HEK293T (cell line): ENCODE measurements at regions not wholly inside any gene's neighbourhood (a gene's known extent, or its start where the extent isn't known, plus 50 kb on each side); places are given as distances from the start of the nearest gene placed in this dataset.

Experiments used
- CTCF ChIA-PET: fragments of 350-600 bp; formaldehyde crosslinking; extraction: SDS; loops from one replicate; lab custom pipeline; 2021; ENCODE audit warnings: antibody characterized with exemption, inconsistent platforms; lab: Yijun Ruan, JAX
- POLR2A ChIA-PET: fragments of 350-600 bp; formaldehyde crosslinking; extraction: SDS; loops from one replicate; lab custom pipeline; 2020; ENCODE audit warnings: antibody characterized with exemption, inconsistent platforms; lab: Yijun Ruan, JAX
- DNase-seq: peaks from one replicate; pipeline ENCODE4 v3.0.0; 2012; ENCODE audit warnings: mixed read lengths; ENCODE audit errors: extremely low spot score
- ARNT ChIP-seq: fragments of 450-650 bp; IDR thresholded peaks from 2 replicates; pipeline ENCODE4 v1.6.1; 2017; ENCODE audit warnings: mild to moderate bottlenecking
- BHLHE40 ChIP-seq: fragments of 450-650 bp; IDR thresholded peaks from 2 replicates; pipeline ENCODE4 v1.6.1; 2016; ENCODE audit warnings: mild to moderate bottlenecking, moderate library complexity, borderline replicate concordance
- CTBP1 ChIP-seq: fragments of 450-650 bp; IDR thresholded peaks from 2 replicates; pipeline ENCODE4 v1.6.1; 2016; ENCODE audit warnings: borderline replicate concordance
- ELF4 ChIP-seq: fragments of 450-650 bp; IDR thresholded peaks from 2 replicates; pipeline ENCODE4 v1.6.1; 2017; ENCODE audit warnings: antibody characterized with exemption
- FOXA1 ChIP-seq: fragments of 450-650 bp; IDR thresholded peaks from 2 replicates; pipeline ENCODE4 v1.6.1; 2016; ENCODE audit warnings: mild to moderate bottlenecking
- FOXK2 ChIP-seq: fragments of 450-650 bp; IDR thresholded peaks from 2 replicates; pipeline ENCODE4 v1.6.1; 2016; ENCODE audit warnings: mild to moderate bottlenecking
- FOXM1 ChIP-seq: fragments of 450-650 bp; IDR thresholded peaks from 2 replicates; pipeline ENCODE4 v1.6.1; 2017; ENCODE audit warnings: mild to moderate bottlenecking, borderline replicate concordance
- HDGF ChIP-seq: fragments of 450-650 bp; IDR thresholded peaks from 2 replicates; pipeline ENCODE4 v1.6.1; 2017; ENCODE audit warnings: antibody characterized with exemption, borderline replicate concordance
- L3MBTL2 ChIP-seq: fragments of 450-650 bp; conservative IDR thresholded peaks from 2 replicates; pipeline ENCODE4 v1.6.1; 2016; ENCODE audit warnings: mild to moderate bottlenecking
- LEF1 ChIP-seq: fragments of 450-650 bp; IDR thresholded peaks from 2 replicates; pipeline ENCODE4 v1.6.1; 2017; ENCODE audit warnings: mild to moderate bottlenecking, borderline replicate concordance
- NFRKB ChIP-seq: fragments of 450-650 bp; IDR thresholded peaks from 2 replicates; pipeline ENCODE4 v1.6.1; 2016; ENCODE audit warnings: mild to moderate bottlenecking, moderate library complexity
- SP1 ChIP-seq: fragments of 450-650 bp; IDR thresholded peaks from 2 replicates; pipeline ENCODE4 v1.6.1; 2017
- SUZ12 ChIP-seq: fragments of 450-650 bp; IDR thresholded peaks from 2 replicates; pipeline ENCODE4 v1.6.1; 2016; ENCODE audit warnings: mild to moderate bottlenecking
- TARDBP ChIP-seq: fragments of 450-650 bp; IDR thresholded peaks from 2 replicates; pipeline ENCODE4 v1.6.1; 2016
- ZNF384 ChIP-seq: fragments of 450-650 bp; IDR thresholded peaks from 2 replicates; pipeline ENCODE4 v1.6.1; 2016
- TF ChIP-seq, protein P1 (sequence below): fragments of 450-650 bp; IDR thresholded peaks from 2 replicates; pipeline ENCODE4 v1.6.1; 2016

DNA sequence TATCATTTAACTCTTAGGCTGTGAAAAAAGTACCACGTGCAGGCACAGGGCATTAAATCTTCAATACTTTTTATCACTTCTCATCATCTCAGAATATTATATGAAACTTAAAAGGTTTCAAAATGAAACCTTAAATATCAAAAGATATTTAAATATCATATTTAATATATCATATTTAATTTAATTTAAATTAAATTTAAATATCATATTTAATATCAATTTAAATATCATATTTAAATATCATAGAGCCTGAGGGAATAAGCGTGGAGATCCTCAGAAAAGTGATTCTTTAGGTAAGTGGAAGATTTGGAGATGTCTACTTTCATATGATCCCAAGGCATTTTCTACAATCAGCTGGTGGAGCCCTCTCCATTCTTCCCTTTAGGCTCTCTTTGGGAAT lies 716.6 kb downstream of the OTOL1 start:
- ChIA-PET CTCF (no interaction called here), POLR2A (no interaction called here)
- no peak for DNase-seq
- no peak for TF ChIP-seq ZNF384
- no peak for TF ChIP-seq HDGF
- no peak for TF ChIP-seq SUZ12
- TF ChIP-seq FOXA1, result no peak
- no peak for TF ChIP-seq TARDBP
- no peak for TF ChIP-seq ELF4
- no peak for TF ChIP-seq NFRKB
- no peak for TF ChIP-seq BHLHE40
- no peak for TF ChIP-seq L3MBTL2
- TF ChIP-seq, protein P1, sequence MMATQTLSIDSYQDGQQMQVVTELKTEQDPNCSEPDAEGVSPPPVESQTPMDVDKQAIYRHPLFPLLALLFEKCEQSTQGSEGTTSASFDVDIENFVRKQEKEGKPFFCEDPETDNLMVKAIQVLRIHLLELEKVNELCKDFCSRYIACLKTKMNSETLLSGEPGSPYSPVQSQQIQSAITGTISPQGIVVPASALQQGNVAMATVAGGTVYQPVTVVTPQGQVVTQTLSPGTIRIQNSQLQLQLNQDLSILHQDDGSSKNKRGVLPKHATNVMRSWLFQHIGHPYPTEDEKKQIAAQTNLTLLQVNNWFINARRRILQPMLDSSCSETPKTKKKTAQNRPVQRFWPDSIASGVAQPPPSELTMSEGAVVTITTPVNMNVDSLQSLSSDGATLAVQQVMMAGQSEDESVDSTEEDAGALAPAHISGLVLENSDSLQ, result no peak
- TF ChIP-seq ARNT, result no peak

DNA sequence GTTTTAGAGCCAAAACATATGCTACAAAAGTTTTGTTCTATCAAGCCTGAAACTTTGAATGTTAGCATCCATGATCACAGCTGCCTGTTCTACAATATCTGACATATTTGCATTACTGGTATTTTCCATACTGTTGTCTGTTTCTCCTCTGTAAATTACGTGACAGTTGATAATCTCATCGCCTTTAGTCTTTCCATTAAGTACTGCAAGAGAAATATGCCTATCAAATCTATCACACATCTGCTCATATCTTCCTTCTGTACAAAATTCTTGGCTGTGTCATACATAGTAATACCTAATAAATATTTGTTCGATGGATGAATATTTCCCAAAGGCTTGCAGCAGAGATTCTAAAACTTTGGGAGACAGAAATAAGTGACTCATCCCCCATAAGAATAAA lies 717.3 kb downstream of the OTOL1 start:
- no peak for DNase-seq
- TF ChIP-seq HDGF, result no peak
- CTCF ChIA-PET, result no interaction called here
- POLR2A ChIA-PET, result no interaction called here

DNA sequence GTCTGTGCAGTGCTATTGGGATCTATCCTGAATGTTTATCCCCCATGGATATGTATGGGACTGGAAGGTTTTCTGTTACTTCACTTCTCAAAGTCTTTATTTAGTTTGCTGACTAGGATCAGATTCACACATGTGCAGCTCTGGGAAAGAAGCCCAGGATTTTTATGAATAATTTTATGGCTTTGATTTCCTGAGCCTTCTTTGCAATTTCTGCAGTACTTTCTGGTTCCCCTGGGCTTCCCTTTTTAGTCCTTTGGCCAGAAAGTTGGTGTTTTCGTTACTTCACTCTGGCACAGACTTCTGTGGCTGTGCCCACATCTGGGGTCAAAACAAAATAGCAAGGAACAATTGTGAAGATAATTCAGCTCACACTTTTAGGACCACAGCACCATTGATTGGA lies 721.0 kb downstream of the OTOL1 start:
- ChIA-PET POLR2A (no interaction called here), CTCF (no interaction called here)
- DNase-seq, result no peak
- no peak for TF ChIP-seq NFRKB
- TF ChIP-seq ARNT, result no peak
- TF ChIP-seq BHLHE40, result no peak
- TF ChIP-seq FOXM1, result no peak
- TF ChIP-seq HDGF, result no peak
- no peak for TF ChIP-seq SUZ12
- no peak for TF ChIP-seq ZNF384
- TF ChIP-seq, protein P1, result no peak
- TF ChIP-seq L3MBTL2, result no peak
- TF ChIP-seq FOXA1, result no peak
- no peak for TF ChIP-seq TARDBP
- TF ChIP-seq FOXK2, result no peak

DNA sequence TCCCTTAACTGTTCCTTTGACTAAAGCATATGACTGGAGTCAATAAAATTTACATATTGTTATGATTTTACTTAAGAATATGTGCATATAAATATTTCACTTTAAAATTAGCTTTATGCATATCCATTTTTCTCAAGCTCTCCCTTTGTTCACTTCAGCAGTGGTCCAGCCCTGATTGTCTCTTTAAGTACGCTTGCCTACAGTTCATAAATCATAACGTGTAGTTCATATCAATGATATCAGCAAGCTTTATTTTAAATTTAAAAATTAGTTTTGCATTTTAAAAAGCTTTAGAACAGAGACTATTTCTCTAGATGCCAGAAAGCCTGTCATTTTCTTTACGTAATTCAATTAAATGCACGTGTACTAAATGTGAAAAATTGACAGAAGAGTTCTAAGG lies 721.9 kb downstream of the OTOL1 start:
- DNase-seq, result no peak
- POLR2A ChIA-PET, result no interaction called here
- TF ChIP-seq BHLHE40 (no peak), NFRKB (no peak), HDGF (no peak), LEF1 (no peak), ELF4 (no peak), FOXK2 (no peak), CTBP1 (no peak), FOXA1 (no peak), SP1 (no peak), SUZ12 (no peak), ARNT (no peak)
- TF ChIP-seq, protein P1, result no peak
- CTCF ChIA-PET, result no interaction called here

DNA sequence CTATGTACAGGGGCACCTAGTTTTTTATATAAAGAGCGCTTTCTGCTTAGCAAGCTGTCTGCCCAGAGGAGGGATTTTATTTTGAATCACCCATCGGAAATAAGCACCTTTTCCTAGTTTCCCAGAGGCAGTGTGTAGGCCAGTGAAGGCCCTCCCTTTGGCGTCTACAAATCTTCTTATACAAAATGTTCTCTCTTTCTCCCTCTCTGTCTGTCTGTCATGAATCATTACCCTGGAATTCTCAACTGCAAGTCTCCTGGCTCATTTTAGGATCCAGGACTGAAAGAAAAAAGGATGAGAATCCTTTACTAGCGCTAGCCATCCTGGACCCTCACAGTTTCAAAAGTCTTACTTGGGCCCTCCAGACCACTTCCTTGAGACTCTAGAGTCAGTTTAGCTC lies 728.1 kb downstream of the OTOL1 start:
- no peak for DNase-seq
- TF ChIP-seq ARNT (no peak), SUZ12 (no peak), SP1 (no peak), HDGF (no peak), TARDBP (no peak), BHLHE40 (no peak), CTBP1 (no peak), FOXK2 (no peak), L3MBTL2 (no peak), LEF1 (no peak), NFRKB (no peak)
- TF ChIP-seq, protein P1, result no peak
- ChIA-PET CTCF (no interaction called here), POLR2A (no interaction called here)

DNA sequence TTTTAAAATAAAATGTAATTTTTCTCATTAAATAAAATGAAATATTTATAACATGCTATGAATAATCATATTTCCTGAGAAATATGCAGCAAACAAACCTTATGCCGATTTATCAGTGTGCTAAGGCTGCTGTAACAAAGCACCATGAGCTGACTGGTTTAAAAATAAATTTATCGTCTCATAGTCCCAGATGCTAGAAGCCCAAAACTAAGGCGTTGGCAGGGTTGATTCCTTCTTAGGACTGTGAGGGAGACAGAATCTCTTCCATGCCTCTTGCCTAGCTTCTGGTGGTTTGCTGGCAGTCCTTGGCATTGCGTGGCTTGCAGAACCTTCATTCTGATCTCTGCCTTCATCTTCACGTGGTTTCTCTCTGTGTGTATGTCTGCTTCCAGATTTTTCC lies 740.3 kb downstream of the OTOL1 start:
- ChIA-PET CTCF (no interaction called here), POLR2A (no interaction called here)
- no peak for DNase-seq
- TF ChIP-seq FOXM1, result no peak
- TF ChIP-seq CTBP1, result no peak
- TF ChIP-seq SP1, result no peak
- no peak for TF ChIP-seq FOXA1
- TF ChIP-seq ZNF384, result no peak
- TF ChIP-seq ARNT, result no peak
- TF ChIP-seq BHLHE40, result no peak
- TF ChIP-seq TARDBP, result no peak
- no peak for TF ChIP-seq HDGF
- TF ChIP-seq ELF4, result no peak
- no peak for TF ChIP-seq NFRKB
- TF ChIP-seq FOXK2, result no peak
- TF ChIP-seq LEF1, result no peak
- no peak for TF ChIP-seq L3MBTL2
- TF ChIP-seq, protein P1, result no peak
- TF ChIP-seq SUZ12, result no peak
